ENCODE measurements at regions not wholly inside any gene's neighbourhood (a gene's known extent, or its start where the extent isn't known, plus 50 kb on each side); places are given as distances from the start of the nearest gene placed in this dataset.

GRCh38 chr2:176508374-176508773 lies 239.1 kb downstream of the MTX2 start:
- no peak for ATAC-seq
- Mint-ChIP-seq H3K4me1 (no peaks in the 10 kb centered on the region), H3K4me3 (no peak overlapping the region), H3K27me3 (ENCODE audit: low read depth) (peaks cover 13% of the 10 kb centered on the region), H3K9me3 (no peaks in the 10 kb centered on the region), H3K36me3 (no peaks in the 10 kb centered on the region), H3K27ac (no peak overlapping the region)
- DNase-seq (ENCODE audit: low spot score) = no peak
- CTCF ChIA-PET = no interaction called here
- POLR2A ChIA-PET = no interaction called here
- TF ChIP-seq SP1 (CRISPR knock-in tag; conservative IDR thresholded peaks at IDR 0.05) (no peak), IRF1 (CRISPR knock-in tag; IDR thresholded peaks at IDR 0.05) (no peak), ZNF512 (CRISPR knock-in tag; IDR thresholded peaks at IDR 0.05; ENCODE audit: borderline replicate concordance) (no peak), TEAD1 (CRISPR knock-in tag; IDR thresholded peaks at IDR 0.05) (no peak), MLX (CRISPR knock-in tag; IDR thresholded peaks at IDR 0.05) (no peak), NFYB (CRISPR knock-in tag; conservative IDR thresholded peaks at IDR 0.05; ENCODE audit: low read depth) (no peak), AFF4 (CRISPR knock-in tag; IDR thresholded peaks at IDR 0.05; ENCODE audit: borderline replicate concordance) (no peak), ETV6 (CRISPR knock-in tag; IDR thresholded peaks at IDR 0.05) (no peak), USF2 (CRISPR knock-in tag; IDR thresholded peaks at IDR 0.05) (no peak), SMAD3 (CRISPR knock-in tag; IDR thresholded peaks at IDR 0.05; ENCODE audit: borderline replicate concordance) (no peak), PREB (CRISPR knock-in tag; IDR thresholded peaks at IDR 0.05; ENCODE audit: borderline replicate concordance) (no peak), TCF7 (CRISPR knock-in tag; IDR thresholded peaks at IDR 0.05; ENCODE audit: low read depth) (no peak), ATF2 (CRISPR knock-in tag; IDR thresholded peaks at IDR 0.05; ENCODE audit: borderline replicate concordance, low read depth) (no peak), E2F5 (CRISPR knock-in tag; IDR thresholded peaks at IDR 0.05) (no peak), SOX15 (CRISPR knock-in tag; IDR thresholded peaks at IDR 0.05) (no peak), FOXJ3 (CRISPR knock-in tag; IDR thresholded peaks at IDR 0.05; ENCODE audit: borderline replicate concordance) (no peak), HMGA2 (CRISPR knock-in tag; IDR thresholded peaks at IDR 0.05) (no peak), ZNF121 (CRISPR knock-in tag; IDR thresholded peaks at IDR 0.05) (no peak), ZNF317 (CRISPR knock-in tag; IDR thresholded peaks at IDR 0.05; ENCODE audit: borderline replicate concordance, low read depth) (no peak)

Data from WTC11 (cell line).